HG02571 (cell line): ENCODE measurements at regions not wholly inside any gene's neighbourhood (a gene's known extent, or its start where the extent isn't known, plus 50 kb on each side); places are given as distances from the start of the nearest gene placed in this dataset.
A peak's percentile ranks its signal among the peaks of the same experiment; 100 is the strongest.
"Not testable (repeated sequence)": the region's sequence is repeated elsewhere in the genome, so short reads cannot be mapped to it uniquely, and the experiment has no call there.

Experiments used
- ATAC-seq: cut with Tn5 transposase; IDR thresholded peaks from one replicate; pipeline ENCODE4 v1.9.1; 2021; ENCODE audit warnings: mild to moderate bottlenecking, moderate library complexity; ENCODE audit not compliant: unreplicated experiment

GRCh38 chrX:40852586-40852985, 117.2 kb upstream of the MED14 start:
- ATAC-seq, result no peak

- ATAC-seq, result no peak
Observed at GRCh38 chrX:40853004-40853815, 117.9 kb upstream of the MED14 start.

GRCh38 chrX:40853816-40854123, 118.4 kb upstream of the MED14 start:
- no peak for ATAC-seq

- no peak for ATAC-seq
Observed at GRCh38 chrX:40854242-40854641, 118.9 kb upstream of the MED14 start.

GRCh38 chrX:40855411-40855810, 120.1 kb upstream of the MED14 start:
- ATAC-seq, result no peak

GRCh38 chrX:40855932-40856515, 120.7 kb upstream of the MED14 start:
- no peak for ATAC-seq

- not testable (repeated sequence) for ATAC-seq
Observed at GRCh38 chrX:40861952-40862554, 126.7 kb upstream of the MED14 start.

- ATAC-seq, result not testable (repeated sequence)
Observed at GRCh38 chrX:40863260-40863659, 127.9 kb upstream of the MED14 start.

- ATAC-seq, result no peak
Observed at GRCh38 chrX:40863671-40864070, 128.3 kb upstream of the MED14 start.

GRCh38 chrX:40864972-40865371, 129.6 kb upstream of the MED14 start:
- no peak for ATAC-seq

GRCh38 chrX:40866893-40867292, 131.6 kb upstream of the MED14 start:
- no peak for ATAC-seq

- no peak for ATAC-seq
Observed at GRCh38 chrX:40867352-40867751, 132.0 kb upstream of the MED14 start.

GRCh38 chrX:40868868-40869267, 133.5 kb upstream of the MED14 start:
- no peak for ATAC-seq

GRCh38 chrX:40870982-40871381, 135.6 kb upstream of the MED14 start:
- ATAC-seq, result not testable (repeated sequence)

- peak; percentile 72 for ATAC-seq
Observed at GRCh38 chrX:40871385-40872082, 136.2 kb upstream of the MED14 start.

- ATAC-seq, result no peak
Observed at GRCh38 chrX:40872351-40872750, 137.0 kb upstream of the MED14 start.

GRCh38 chrX:40875476-40875875, 140.1 kb upstream of the MED14 start:
- no peak for ATAC-seq

- no peak for ATAC-seq
Observed at GRCh38 chrX:40877887-40878286, 142.5 kb upstream of the MED14 start.

GRCh38 chrX:40878766-40879165, 143.4 kb upstream of the MED14 start:
- no peak for ATAC-seq

- ATAC-seq, result not testable (repeated sequence)
Observed at GRCh38 chrX:40879172-40879571, 143.8 kb upstream of the MED14 start.

- no peak for ATAC-seq
Observed at GRCh38 chrX:40880712-40881111, 145.4 kb upstream of the MED14 start.
